ENCODE measurements at regions not wholly inside any gene's neighbourhood (a gene's known extent, or its start where the extent isn't known, plus 50 kb on each side); places are given as distances from the start of the nearest gene placed in this dataset.

DNA sequence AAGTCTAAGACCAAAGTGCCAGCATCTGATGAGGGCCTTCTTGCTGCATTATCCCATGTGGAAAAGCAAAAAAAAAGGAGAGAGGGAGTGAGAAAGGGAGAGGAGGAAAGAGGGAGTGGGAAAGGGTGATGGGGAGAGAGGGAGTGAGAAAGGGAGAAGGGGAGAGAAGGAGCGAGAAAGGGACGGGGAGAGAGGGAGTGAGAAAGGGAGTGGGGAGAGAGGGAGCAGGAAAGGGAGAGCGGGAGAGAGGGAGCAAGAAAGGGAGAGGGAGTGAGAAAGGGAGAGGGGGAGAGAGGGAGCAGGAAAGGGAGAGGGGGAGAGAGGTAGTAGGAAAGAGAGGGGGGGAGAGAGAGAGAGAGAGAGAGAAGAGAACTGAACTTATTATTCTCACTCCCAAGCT is 241.1 kb upstream of the RIMS1 start:
- TF ChIP-seq SUZ12 (IDR thresholded peaks at IDR 0.05; ENCODE audit: unreplicated experiment) (no peak), HDAC6 (IDR thresholded peaks at IDR 0.05; ENCODE audit: unreplicated experiment) (no peak)
